ENCODE measurements at regions not wholly inside any gene's neighbourhood (a gene's known extent, or its start where the extent isn't known, plus 50 kb on each side); places are given as distances from the start of the nearest gene placed in this dataset.
"Not testable (repeated sequence)": the region's sequence is repeated elsewhere in the genome, so short reads cannot be mapped to it uniquely, and the experiment has no call there.

GRCh38 chr10:78602201-78602932 is 466.4 kb upstream of the ZMIZ1 start:
- DNase-seq = no peak

- DNase-seq = no peak
These were observed 464.5 kb upstream of the ZMIZ1 start for GRCh38 chr10:78604286-78604685.

- DNase-seq = no peak
These were observed 464.0 kb upstream of the ZMIZ1 start for GRCh38 chr10:78604721-78605120.

- no peak for DNase-seq
These were observed 462.9 kb upstream of the ZMIZ1 start for GRCh38 chr10:78605800-78606350.

GRCh38 chr10:78606766-78607165 is 462.0 kb upstream of the ZMIZ1 start:
- DNase-seq = not testable (repeated sequence)

- no peak for DNase-seq
These were observed 458.8 kb upstream of the ZMIZ1 start for GRCh38 chr10:78609976-78610375.

- DNase-seq = no peak
These were observed 455.6 kb upstream of the ZMIZ1 start for GRCh38 chr10:78613132-78613531.

GRCh38 chr10:78614267-78614666 is 454.5 kb upstream of the ZMIZ1 start:
- no peak for DNase-seq

- no peak for DNase-seq
These were observed 454.0 kb upstream of the ZMIZ1 start for GRCh38 chr10:78614744-78615143.

GRCh38 chr10:78616125-78616695 is 452.6 kb upstream of the ZMIZ1 start:
- no peak for DNase-seq

- no peak for DNase-seq
These were observed 451.7 kb upstream of the ZMIZ1 start for GRCh38 chr10:78617115-78617514.

GRCh38 chr10:78617631-78618030 is 451.1 kb upstream of the ZMIZ1 start:
- no peak for DNase-seq

GRCh38 chr10:78618050-78618449 is 450.7 kb upstream of the ZMIZ1 start:
- DNase-seq = no peak

GRCh38 chr10:78619115-78619851 is 449.5 kb upstream of the ZMIZ1 start:
- DNase-seq = no peak

GRCh38 chr10:78619896-78620295 is 448.9 kb upstream of the ZMIZ1 start:
- DNase-seq = no peak

- no peak for DNase-seq
These were observed 447.6 kb upstream of the ZMIZ1 start for GRCh38 chr10:78620985-78621799.

- no peak for DNase-seq
These were observed 445.1 kb upstream of the ZMIZ1 start for GRCh38 chr10:78623578-78624215.

GRCh38 chr10:78624791-78625190 is 444.0 kb upstream of the ZMIZ1 start:
- DNase-seq = no peak

- no peak for DNase-seq
These were observed 442.3 kb upstream of the ZMIZ1 start for GRCh38 chr10:78626471-78626870.

- no peak for DNase-seq
These were observed 441.4 kb upstream of the ZMIZ1 start for GRCh38 chr10:78627254-78627795.

- no peak for DNase-seq
These were observed 439.8 kb upstream of the ZMIZ1 start for GRCh38 chr10:78628976-78629375.

GRCh38 chr10:78629773-78630172 is 439.0 kb upstream of the ZMIZ1 start:
- no peak for DNase-seq

Measured in NCI-H524 treated with DMSO at 0.1 percent for 48 hours (cell line).